Cardiac muscle cell (in vitro differentiated cells and primary cell): ENCODE measurements at regions not wholly inside any gene's neighbourhood (a gene's known extent, or its start where the extent isn't known, plus 50 kb on each side); places are given as distances from the start of the nearest gene placed in this dataset.

ENCODE experiments used
- DNase-seq, 2 donors: peaks; one replicate each; pipeline versions ENCODE4 v3.0.0 to v3.0.0-alpha.2; 2010 to 2017; ENCODE audit warnings: low read depth in 1 of 2, low spot score in 1 of 2
- H3K27ac ChIP-seq: fragments of 200-600 bp; sonication (generic); 2 replicates; pipeline ENCODE4 v1.5.1; 2016
- H3K27me3 ChIP-seq: fragments of 200-600 bp; sonication (generic); 2 replicates; pipeline ENCODE4 v1.6.0; 2016; ENCODE audit warnings: control low read depth
- H3K36me3 ChIP-seq: fragments of 200-600 bp; sonication (generic); 2 replicates; pipeline ENCODE4 v1.5.1; 2016; ENCODE audit warnings: control low read depth
- H3K4me1 ChIP-seq: fragments of 200-600 bp; sonication (generic); 2 replicates; pipeline ENCODE4 v1.8.1; 2017; ENCODE audit warnings: low read depth, mild to moderate bottlenecking, mixed run types
- H3K4me3 ChIP-seq: fragments of 200-600 bp; sonication (generic); 2 replicates; pipeline ENCODE4 v1.5.1; 2016; ENCODE audit warnings: mild to moderate bottlenecking
- H3K9me3 ChIP-seq: fragments of 200-600 bp; sonication (generic); 2 replicates; pipeline ENCODE4 v1.5.1; 2017; ENCODE audit warnings: low read depth, mild to moderate bottlenecking, control low read depth
- TF ChIP-seq, protein P1 (sequence below): IDR thresholded peaks from 2 replicates; pipeline ENCODE4 v1.5.1; 2012; ENCODE audit warnings: low read depth, mild to moderate bottlenecking, low read length

DNA sequence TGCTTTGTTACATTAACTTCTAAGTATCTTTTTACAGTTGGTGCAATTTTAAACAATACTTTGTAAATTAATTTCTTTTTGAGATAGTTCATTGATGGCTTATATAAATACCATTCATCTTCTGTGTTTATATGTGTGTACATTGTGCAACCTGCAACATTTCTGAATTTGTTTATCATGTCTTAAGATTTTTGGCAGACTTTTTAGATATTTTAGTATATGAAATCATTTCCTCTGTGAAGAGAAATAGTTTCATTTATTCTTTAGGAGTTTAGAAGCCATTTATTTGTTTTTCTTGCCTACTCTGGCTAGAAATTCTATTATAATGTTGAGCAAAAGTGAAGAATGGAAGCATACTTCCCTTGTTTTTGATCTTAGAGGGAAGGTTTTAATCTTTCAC lies 337.8 kb upstream of the DSEL start:
- Histone ChIP-seq H3K9me3 (no peaks in the 10 kb centered on the region), H3K27me3 (no peaks in the 10 kb centered on the region), H3K4me3 (no peak overlapping the region), H3K36me3 (no peaks in the 10 kb centered on the region), H3K27ac (no peak overlapping the region), H3K4me1 (no peaks in the 10 kb centered on the region)
- no peak for DNase-seq
- TF ChIP-seq, protein P1, sequence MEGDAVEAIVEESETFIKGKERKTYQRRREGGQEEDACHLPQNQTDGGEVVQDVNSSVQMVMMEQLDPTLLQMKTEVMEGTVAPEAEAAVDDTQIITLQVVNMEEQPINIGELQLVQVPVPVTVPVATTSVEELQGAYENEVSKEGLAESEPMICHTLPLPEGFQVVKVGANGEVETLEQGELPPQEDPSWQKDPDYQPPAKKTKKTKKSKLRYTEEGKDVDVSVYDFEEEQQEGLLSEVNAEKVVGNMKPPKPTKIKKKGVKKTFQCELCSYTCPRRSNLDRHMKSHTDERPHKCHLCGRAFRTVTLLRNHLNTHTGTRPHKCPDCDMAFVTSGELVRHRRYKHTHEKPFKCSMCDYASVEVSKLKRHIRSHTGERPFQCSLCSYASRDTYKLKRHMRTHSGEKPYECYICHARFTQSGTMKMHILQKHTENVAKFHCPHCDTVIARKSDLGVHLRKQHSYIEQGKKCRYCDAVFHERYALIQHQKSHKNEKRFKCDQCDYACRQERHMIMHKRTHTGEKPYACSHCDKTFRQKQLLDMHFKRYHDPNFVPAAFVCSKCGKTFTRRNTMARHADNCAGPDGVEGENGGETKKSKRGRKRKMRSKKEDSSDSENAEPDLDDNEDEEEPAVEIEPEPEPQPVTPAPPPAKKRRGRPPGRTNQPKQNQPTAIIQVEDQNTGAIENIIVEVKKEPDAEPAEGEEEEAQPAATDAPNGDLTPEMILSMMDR: no peak

DNA sequence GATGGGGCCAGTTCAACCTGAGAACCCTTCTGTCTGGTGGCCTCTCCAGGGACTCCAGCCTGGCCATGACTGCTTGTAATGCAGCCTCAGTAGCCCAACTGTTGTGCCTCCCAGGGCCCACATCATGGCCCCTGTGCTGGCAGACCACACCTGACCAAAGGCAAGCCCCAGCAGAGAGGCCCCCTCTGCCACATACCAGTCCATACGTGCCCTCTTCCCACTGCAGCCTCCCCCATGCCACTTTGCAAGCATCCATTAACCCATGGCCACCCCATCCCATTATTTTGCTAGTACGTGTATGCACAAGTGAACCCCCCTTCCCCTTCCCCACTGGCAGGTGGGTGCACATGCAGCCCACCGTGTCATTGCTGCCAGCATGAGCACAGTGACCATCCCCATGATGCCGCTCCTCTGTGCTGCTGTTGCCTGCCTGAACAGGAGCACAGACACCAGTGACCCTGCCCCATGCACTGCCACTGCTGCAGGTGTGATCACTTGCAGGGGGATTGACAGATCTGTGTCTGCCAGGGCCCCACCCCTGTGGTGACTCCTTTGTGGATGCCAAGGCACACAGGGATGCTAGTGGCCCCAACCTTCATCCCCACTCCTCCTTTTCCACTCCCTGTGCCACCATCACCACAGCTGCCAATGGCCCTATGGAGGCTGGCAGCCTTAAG lies 330.0 kb upstream of the DSEL start:
- H3K27me3 ChIP-seq: no peaks in the 10 kb centered on the region
- H3K4me1 ChIP-seq: no peaks in the 10 kb centered on the region
- H3K4me3 ChIP-seq: no peak overlapping the region
- H3K9me3 ChIP-seq: no peaks in the 10 kb centered on the region
- H3K27ac ChIP-seq: no peak overlapping the region
- DNase-seq: no peak
- H3K36me3 ChIP-seq: no peaks in the 10 kb centered on the region
- TF ChIP-seq, protein P1: no peak

DNA sequence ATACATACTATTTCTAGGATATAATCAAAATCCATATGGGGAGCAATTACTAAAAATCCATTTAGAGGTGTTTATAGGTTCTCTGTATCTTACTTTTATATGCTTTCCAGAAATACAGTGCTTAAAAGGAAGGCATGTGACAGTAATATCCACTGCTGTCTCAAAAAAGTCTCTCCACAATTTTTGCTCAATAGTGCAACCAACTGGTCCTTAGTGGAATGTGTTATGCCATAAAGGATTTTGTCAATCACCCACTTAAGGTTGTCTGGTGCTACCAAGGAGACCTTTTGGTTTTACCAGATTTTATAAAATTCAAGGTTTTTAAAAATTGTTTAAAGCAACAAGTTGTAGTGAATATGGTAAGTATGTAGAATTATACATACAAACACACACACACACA lies 328.5 kb upstream of the DSEL start:
- Histone ChIP-seq H3K9me3 (no peaks in the 10 kb centered on the region), H3K36me3 (no peaks in the 10 kb centered on the region), H3K27me3 (no peaks in the 10 kb centered on the region), H3K4me1 (no peaks in the 10 kb centered on the region), H3K27ac (no peak overlapping the region), H3K4me3 (no peak overlapping the region)
- TF ChIP-seq, protein P1: peak; percentile 19
- peak in 1 of 2 donors; percentile 32 for DNase-seq

DNA sequence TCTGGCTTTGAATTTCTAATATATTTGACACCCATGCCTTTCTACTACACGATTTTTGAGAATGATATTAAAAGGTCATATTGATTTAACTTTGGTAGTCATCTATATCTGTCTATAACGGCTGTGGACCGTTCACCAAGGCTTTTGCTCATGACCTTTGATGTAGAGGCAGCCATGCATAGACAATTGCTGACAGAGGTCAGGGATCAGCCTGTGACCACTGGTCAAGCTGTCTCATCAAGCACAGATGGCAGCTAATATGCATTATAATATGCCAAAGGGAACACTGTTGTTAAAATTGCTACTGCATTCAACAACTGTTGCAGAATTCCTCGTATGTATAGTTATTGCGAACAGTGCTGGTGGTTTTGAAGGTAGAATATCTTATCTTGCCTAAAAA lies 323.9 kb upstream of the DSEL start:
- DNase-seq: no peak
- no peak overlapping the region for H3K27ac ChIP-seq

DNA sequence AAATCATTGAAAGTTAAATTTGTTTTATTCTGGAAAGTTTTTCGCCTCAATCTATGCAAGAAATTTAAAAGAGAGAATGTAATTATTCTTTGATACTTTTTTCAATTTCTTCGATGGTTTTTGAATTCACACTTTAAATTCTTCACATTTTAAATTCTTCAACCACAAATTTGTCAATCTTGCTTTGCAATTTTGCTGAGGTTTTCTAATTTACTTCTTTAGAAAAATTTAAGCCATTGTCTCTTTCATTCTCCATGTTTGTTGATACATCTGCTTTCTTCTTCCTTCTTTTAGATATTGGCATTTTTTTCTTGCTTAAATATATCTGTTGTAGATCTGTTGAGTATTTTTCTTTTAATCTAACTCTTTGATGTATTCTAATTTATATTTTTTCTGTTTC lies 301.9 kb upstream of the DSEL start:
- Histone ChIP-seq H3K27ac (no peak overlapping the region), H3K27me3 (no peaks in the 10 kb centered on the region), H3K9me3 (no peaks in the 10 kb centered on the region), H3K36me3 (no peaks in the 10 kb centered on the region), H3K4me3 (no peak overlapping the region), H3K4me1 (peaks cover 3% of the 10 kb centered on the region)
- no peak for DNase-seq
- TF ChIP-seq, protein P1: no peak

More for the DNA sequence above, 323.9 kb upstream of the DSEL start:
- TF ChIP-seq, protein P1: no peak
- no peaks in the 10 kb centered on the region for H3K27me3 ChIP-seq
- no peaks in the 10 kb centered on the region for H3K4me1 ChIP-seq
- H3K9me3 ChIP-seq: no peaks in the 10 kb centered on the region
- no peaks in the 10 kb centered on the region for H3K36me3 ChIP-seq
- H3K4me3 ChIP-seq: no peak overlapping the region

DNA sequence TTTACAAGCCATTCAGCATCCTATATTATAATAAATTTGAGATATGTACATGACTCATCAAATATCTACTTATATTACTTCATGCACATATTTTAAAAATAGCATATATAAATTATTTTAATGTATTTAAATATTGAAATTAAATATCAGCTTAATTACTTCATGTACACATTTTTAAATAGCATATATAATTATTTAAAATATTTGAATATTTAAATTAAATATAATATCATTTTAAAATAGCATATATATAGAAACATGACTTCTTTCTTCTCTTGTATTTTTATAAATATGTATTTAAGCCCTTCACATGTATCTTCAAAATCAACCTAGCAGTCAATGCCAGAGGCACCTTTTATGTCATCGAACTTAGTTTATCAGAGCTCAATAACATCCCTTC lies 298.8 kb upstream of the DSEL start:
- Histone ChIP-seq H3K36me3 (no peaks in the 10 kb centered on the region), H3K4me1 (peaks cover 3% of the 10 kb centered on the region), H3K9me3 (no peaks in the 10 kb centered on the region), H3K27me3 (no peaks in the 10 kb centered on the region), H3K27ac (no peak overlapping the region), H3K4me3 (no peak overlapping the region)
- no peak for DNase-seq
- TF ChIP-seq, protein P1: no peak
